LNCaP clone FGC (cell line): ENCODE measurements at regions not wholly inside any gene's neighbourhood (a gene's known extent, or its start where the extent isn't known, plus 50 kb on each side); places are given as distances from the start of the nearest gene placed in this dataset.

Experiments used
- DNase-seq: peaks from one replicate; pipeline ENCODE4 v3.0.0-alpha.2; 2011; ENCODE audit warnings: low read depth
- H3K4me3 ChIP-seq: 2 replicates; pipeline ENCODE4 v1.5.1; 2011; ENCODE audit warnings: mild to moderate bottlenecking, low read depth, low read length, control low read depth
- TF ChIP-seq, protein P1 (sequence below): IDR thresholded peaks from 2 replicates; pipeline ENCODE4 v1.5.1; 2012; ENCODE audit warnings: mild to moderate bottlenecking; ENCODE audit not compliant: control insufficient read depth, insufficient read depth; ENCODE audit errors: extremely low read depth

- H3K4me3 ChIP-seq = no peak overlapping the region
- TF ChIP-seq, protein P1, sequence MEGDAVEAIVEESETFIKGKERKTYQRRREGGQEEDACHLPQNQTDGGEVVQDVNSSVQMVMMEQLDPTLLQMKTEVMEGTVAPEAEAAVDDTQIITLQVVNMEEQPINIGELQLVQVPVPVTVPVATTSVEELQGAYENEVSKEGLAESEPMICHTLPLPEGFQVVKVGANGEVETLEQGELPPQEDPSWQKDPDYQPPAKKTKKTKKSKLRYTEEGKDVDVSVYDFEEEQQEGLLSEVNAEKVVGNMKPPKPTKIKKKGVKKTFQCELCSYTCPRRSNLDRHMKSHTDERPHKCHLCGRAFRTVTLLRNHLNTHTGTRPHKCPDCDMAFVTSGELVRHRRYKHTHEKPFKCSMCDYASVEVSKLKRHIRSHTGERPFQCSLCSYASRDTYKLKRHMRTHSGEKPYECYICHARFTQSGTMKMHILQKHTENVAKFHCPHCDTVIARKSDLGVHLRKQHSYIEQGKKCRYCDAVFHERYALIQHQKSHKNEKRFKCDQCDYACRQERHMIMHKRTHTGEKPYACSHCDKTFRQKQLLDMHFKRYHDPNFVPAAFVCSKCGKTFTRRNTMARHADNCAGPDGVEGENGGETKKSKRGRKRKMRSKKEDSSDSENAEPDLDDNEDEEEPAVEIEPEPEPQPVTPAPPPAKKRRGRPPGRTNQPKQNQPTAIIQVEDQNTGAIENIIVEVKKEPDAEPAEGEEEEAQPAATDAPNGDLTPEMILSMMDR = no peak
- no peak for DNase-seq
Observed at GRCh38 chr4:66606215-66606614, 935.9 kb upstream of the EPHA5 start.

DNA sequence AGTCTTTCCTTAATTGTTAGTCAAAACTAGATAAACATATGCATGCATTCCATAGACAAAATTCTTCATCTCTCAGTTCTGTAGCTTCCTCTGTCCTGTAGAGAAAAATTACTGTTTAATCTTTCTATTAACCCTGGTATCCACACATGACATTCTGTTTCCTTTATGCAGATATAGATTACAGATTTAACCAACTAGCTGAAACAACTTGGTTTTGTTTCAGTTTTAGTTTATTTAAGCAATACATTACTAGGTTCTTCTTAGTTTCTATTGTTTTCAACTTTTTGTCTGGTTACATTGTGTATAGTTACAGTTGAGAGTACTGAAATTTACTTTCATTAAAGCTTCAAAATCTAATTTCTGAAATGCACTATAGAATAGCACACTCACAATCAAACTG is 933.9 kb upstream of the EPHA5 start:
- TF ChIP-seq, protein P1 = no peak
- no peak for DNase-seq

DNA sequence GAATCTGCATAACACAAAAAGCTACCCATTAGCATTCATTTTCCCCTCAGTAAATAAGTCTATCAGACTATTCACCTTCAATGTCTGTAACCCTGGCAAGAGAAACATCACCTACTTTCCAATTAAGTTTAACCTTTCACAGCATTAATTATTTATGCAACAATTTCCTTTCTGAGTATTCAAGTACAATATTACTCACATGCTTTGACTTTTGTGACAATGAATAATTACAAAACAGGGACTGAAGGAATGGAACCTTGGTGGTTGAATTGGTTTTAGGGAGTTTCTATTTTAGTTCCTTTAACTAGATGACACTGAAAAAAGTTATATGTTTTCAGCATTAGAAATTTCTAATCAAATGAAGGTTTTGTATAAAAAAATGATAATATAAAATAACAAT is 932.3 kb upstream of the EPHA5 start:
- no peak overlapping the region for H3K4me3 ChIP-seq
- TF ChIP-seq, protein P1 = no peak
- DNase-seq = no peak

More for the DNA sequence above, 933.9 kb upstream of the EPHA5 start:
- no peak overlapping the region for H3K4me3 ChIP-seq

GRCh38 chr4:66591968-66592367 is 921.7 kb upstream of the EPHA5 start:
- TF ChIP-seq, protein P1 = no peak
- no peak for DNase-seq
- H3K4me3 ChIP-seq = no peak overlapping the region

DNA sequence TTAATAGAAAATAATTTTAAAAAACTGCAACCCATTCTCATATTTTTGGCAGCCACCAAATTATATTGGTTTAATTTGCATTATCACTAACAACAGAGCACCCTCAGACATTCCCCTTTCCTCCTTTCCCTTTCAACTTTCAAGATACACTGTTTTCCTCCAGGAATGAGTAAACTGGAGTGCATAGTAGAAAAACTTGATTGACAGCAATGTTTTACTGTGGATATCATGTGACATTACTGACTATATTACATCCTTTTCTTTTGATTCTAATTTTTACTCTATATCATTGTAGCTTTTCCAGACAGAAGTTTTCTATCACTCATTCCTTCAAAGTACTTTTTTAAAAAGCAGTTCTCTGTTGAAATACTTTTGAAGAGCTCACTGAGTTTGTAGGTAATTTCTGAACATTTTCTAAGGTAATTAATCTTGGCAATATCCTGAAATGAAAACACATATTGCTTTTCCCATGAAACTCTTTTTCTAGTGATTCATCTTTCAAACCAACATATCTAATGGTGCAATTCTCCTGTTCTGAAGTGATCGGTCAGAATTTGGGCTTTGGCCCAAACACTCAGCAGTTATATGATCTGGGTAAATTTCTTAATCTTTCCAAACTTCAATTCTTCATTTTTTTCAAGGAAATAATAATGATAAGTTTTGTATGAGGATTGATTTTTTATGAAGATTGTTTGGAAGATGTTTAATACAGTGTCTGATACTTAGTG is 920.4 kb upstream of the EPHA5 start:
- DNase-seq = no peak
- H3K4me3 ChIP-seq = no peak overlapping the region
- TF ChIP-seq, protein P1 = no peak

DNA sequence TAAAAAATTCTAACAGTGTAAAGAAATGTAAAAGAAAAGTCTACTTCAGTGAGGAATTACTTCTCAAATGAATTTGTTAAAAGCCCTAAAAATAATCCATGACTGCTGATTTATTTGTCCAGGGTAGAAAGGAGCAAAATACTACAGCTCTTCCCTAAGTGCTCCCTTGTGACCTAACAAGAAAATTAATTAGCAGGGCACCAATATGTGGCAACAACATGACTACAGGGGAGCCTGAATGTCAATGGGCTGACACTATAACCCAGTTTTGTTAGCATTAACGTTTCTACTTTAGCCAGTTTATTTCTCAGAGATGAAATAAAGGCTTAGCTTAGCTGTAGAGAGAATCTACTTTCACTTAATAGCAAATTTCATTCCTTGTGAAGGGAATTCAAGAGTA is 918.9 kb upstream of the EPHA5 start:
- no peak overlapping the region for H3K4me3 ChIP-seq
- DNase-seq = no peak
- TF ChIP-seq, protein P1 = no peak

- no peak overlapping the region for H3K4me3 ChIP-seq
- TF ChIP-seq, protein P1 = no peak
- no peak for DNase-seq
Observed at GRCh38 chr4:66585767-66586166, 915.5 kb upstream of the EPHA5 start.
